BE2C (cell line): ENCODE measurements at regions not wholly inside any gene's neighbourhood (a gene's known extent, or its start where the extent isn't known, plus 50 kb on each side); places are given as distances from the start of the nearest gene placed in this dataset.

Experiments
- DNase-seq: peaks from one replicate; pipeline ENCODE4 v3.0.0-alpha.2; 2020
- H3K27me3 ChIP-seq: fragments of 250-450 bp; sonication (Bioruptor Pico); 2 replicates; pipeline ENCODE4 v1.5.1; 2020; ENCODE audit warnings: mild to moderate bottlenecking
- H3K36me3 ChIP-seq: fragments of 250-450 bp; sonication (Bioruptor Pico); 2 replicates; pipeline ENCODE4 v1.5.1; 2020; ENCODE audit warnings: mild to moderate bottlenecking
- H3K4me1 ChIP-seq: fragments of 250-450 bp; sonication (Bioruptor Pico); 2 replicates; pipeline ENCODE4 v1.5.1; 2020
- H3K4me3 ChIP-seq: 2 replicates; pipeline ENCODE4 v1.5.1; 2011; ENCODE audit warnings: low read depth, low read length
- H3K9me3 ChIP-seq: fragments of 250-450 bp; sonication (Bioruptor Pico); 2 replicates; pipeline ENCODE4 v1.5.1; 2020
- TF ChIP-seq, protein P1 (sequence below): IDR thresholded peaks from 2 replicates; pipeline ENCODE4 v1.5.1; 2012; ENCODE audit warnings: mild to moderate bottlenecking, low read depth, low read length

DNA sequence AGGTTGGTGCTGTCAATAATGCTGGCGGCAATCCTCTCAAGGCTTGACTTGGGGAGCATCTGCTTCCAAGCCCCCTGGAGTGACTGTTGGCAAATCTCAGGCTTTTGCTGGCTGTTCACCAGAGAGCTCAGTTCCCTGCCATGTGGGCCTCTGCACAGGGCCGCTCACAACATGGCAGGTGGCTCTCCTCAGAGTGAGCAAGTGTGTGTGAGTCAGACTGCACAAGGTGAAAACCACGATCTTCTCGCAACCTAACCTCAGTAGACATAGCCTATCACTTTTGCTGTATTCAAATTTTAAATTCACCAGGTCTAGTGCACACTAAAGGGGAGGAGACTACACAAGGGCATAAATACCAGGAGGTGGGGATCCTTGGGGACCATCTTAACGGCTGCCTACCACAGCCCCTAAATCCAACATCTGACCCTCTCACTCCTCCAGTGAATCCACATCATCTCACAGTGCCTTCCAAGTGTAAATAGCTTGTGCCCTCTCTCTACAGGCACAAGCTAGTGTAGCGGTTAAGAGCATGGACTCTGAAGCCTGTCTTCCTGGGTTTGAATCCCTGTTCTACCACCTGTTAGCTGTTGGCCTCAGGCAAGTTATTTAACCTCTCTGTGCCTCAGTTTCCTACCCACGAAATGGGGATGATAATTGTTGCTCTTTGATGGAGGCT lies 187.7 kb upstream of the CXCR4 start:
- TF ChIP-seq, protein P1, sequence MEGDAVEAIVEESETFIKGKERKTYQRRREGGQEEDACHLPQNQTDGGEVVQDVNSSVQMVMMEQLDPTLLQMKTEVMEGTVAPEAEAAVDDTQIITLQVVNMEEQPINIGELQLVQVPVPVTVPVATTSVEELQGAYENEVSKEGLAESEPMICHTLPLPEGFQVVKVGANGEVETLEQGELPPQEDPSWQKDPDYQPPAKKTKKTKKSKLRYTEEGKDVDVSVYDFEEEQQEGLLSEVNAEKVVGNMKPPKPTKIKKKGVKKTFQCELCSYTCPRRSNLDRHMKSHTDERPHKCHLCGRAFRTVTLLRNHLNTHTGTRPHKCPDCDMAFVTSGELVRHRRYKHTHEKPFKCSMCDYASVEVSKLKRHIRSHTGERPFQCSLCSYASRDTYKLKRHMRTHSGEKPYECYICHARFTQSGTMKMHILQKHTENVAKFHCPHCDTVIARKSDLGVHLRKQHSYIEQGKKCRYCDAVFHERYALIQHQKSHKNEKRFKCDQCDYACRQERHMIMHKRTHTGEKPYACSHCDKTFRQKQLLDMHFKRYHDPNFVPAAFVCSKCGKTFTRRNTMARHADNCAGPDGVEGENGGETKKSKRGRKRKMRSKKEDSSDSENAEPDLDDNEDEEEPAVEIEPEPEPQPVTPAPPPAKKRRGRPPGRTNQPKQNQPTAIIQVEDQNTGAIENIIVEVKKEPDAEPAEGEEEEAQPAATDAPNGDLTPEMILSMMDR: no peak
- Histone ChIP-seq H3K9me3 (no peaks in the 10 kb centered on the region), H3K4me1 (no peaks in the 10 kb centered on the region), H3K27me3 (no peaks in the 10 kb centered on the region), H3K4me3 (no peak overlapping the region), H3K36me3 (no peaks in the 10 kb centered on the region)
- DNase-seq: no peak

GRCh38 chr2:136301006-136301405 lies 183.1 kb upstream of the CXCR4 start:
- Histone ChIP-seq H3K36me3 (no peaks in the 10 kb centered on the region), H3K27me3 (no peaks in the 10 kb centered on the region), H3K4me1 (no peaks in the 10 kb centered on the region), H3K9me3 (no peaks in the 10 kb centered on the region), H3K4me3 (no peak overlapping the region)
- TF ChIP-seq, protein P1: no peak
- no peak for DNase-seq

GRCh38 chr2:136298631-136299030 lies 180.7 kb upstream of the CXCR4 start:
- H3K4me3 ChIP-seq: no peak overlapping the region
- no peaks in the 10 kb centered on the region for H3K9me3 ChIP-seq
- H3K27me3 ChIP-seq: no peaks in the 10 kb centered on the region
- TF ChIP-seq, protein P1: no peak
- no peaks in the 10 kb centered on the region for H3K36me3 ChIP-seq
- H3K4me1 ChIP-seq: no peaks in the 10 kb centered on the region
- DNase-seq: no peak

DNA sequence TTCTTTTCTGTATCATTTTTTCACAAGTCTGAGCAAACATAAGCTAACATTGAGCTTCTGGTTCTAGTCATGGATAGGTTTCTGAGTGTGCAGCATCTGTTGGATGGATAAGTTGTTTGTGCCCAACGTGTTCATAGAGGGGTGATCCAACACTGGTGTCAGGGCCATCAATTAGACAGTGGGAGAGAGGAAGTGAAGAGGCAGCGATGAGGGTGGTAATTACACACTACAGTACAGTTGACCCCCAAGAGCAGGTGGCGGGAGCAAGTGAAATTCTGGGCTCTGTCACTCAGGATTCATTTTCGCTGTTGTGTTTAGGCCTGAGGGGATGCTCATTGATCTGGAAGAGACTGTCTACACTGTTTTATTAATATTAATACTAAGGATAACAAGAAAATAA lies 180.0 kb upstream of the CXCR4 start:
- Histone ChIP-seq H3K36me3 (no peaks in the 10 kb centered on the region), H3K4me3 (no peak overlapping the region), H3K27me3 (no peaks in the 10 kb centered on the region), H3K4me1 (no peaks in the 10 kb centered on the region), H3K9me3 (no peaks in the 10 kb centered on the region)
- TF ChIP-seq, protein P1: no peak
- DNase-seq: no peak

GRCh38 chr2:136297312-136297711 lies 179.4 kb upstream of the CXCR4 start:
- Histone ChIP-seq H3K4me1 (no peaks in the 10 kb centered on the region), H3K27me3 (no peaks in the 10 kb centered on the region), H3K36me3 (no peaks in the 10 kb centered on the region), H3K4me3 (no peak overlapping the region), H3K9me3 (no peaks in the 10 kb centered on the region)
- TF ChIP-seq, protein P1: no peak
- no peak for DNase-seq

GRCh38 chr2:136295168-136295567 lies 177.2 kb upstream of the CXCR4 start:
- Histone ChIP-seq H3K36me3 (no peaks in the 10 kb centered on the region), H3K4me1 (no peaks in the 10 kb centered on the region), H3K27me3 (no peaks in the 10 kb centered on the region), H3K9me3 (no peaks in the 10 kb centered on the region), H3K4me3 (no peak overlapping the region)
- TF ChIP-seq, protein P1: no peak
- no peak for DNase-seq
